B cell (primary cell): ENCODE measurements at regions not wholly inside any gene's neighbourhood (a gene's known extent, or its start where the extent isn't known, plus 50 kb on each side); places are given as distances from the start of the nearest gene placed in this dataset.

Experiments used
- ATAC-seq: fragments of 200-7000 bp; cut with Tn5 transposase; one replicate; pipeline ENCODE4 v1.10.0; 2021; ENCODE audit warnings: low read depth, mild to moderate bottlenecking, moderate number of reproducible peaks, moderate library complexity
- CTCF ChIA-PET: fragments of 350-600 bp; sonication (Branson Sonifier 250); formaldehyde crosslinking; loops from one replicate; lab custom pipeline; 2021; ENCODE audit warnings: antibody characterized with exemption, inconsistent platforms; lab: Charles Lee
- POLR2A ChIA-PET: fragments of 350-600 bp; sonication (Branson Sonifier 250); formaldehyde crosslinking; loops from one replicate; lab custom pipeline; 2021; ENCODE audit warnings: antibody characterized with exemption; lab: Charles Lee
- DNase-seq: peaks from one replicate; pipeline ENCODE4 v3.0.0; 2013
- H2AFZ ChIP-seq: 2 replicates; pipeline ENCODE4 v1.6.1; 2012; ENCODE audit warnings: mild to moderate bottlenecking, low read depth, low read length; ENCODE audit not compliant: insufficient read depth, poor library complexity, severe bottlenecking
- H3K27ac ChIP-seq, 2 donors: 1 replicate in 1 of 2; 2 replicates in 1 of 2; pipeline ENCODE4 v1.5.1; 2012 to 2013; ENCODE audit warnings: low read length in 2 of 2, mild to moderate bottlenecking in 2 of 2, moderate library complexity in 1 of 2
- H3K27me3 ChIP-seq, 4 experiments: fragments of 200-600 bp in 1 of 4; sonication (generic) in 1 of 4; replicated peaks in 1 of 4; 1 replicate in 2 of 4; 2 replicates in 2 of 4; pipeline versions ENCODE4 v1.6.1 to v1.7.0; 2013 to 2016; ENCODE audit warnings: low read length in 3 of 4, mild to moderate bottlenecking in 2 of 4, mixed read lengths in 1 of 4, moderate library complexity in 1 of 4; ENCODE audit not compliant: insufficient read depth in 4 of 4, control insufficient read depth in 3 of 4; ENCODE audit errors: control extremely low read depth in 1 of 4
- H3K36me3 ChIP-seq, 2 experiments: replicated peaks in 1 of 2; 1 replicate in 1 of 2; 2 replicates in 1 of 2; pipeline versions ENCODE4 v1.6.1 to v1.7.1; 2013; ENCODE audit warnings: low read length in 1 of 2; ENCODE audit not compliant: insufficient read depth in 2 of 2, control insufficient read depth in 1 of 2; ENCODE audit errors: control extremely low read depth in 1 of 2, extremely low read depth in 1 of 2
- H3K4me1 ChIP-seq, 2 donors: fragments of 200-600 bp in 1 of 2; sonication (generic) in 1 of 2; 1 replicate in 1 of 2; 2 replicates in 1 of 2; pipeline versions ENCODE4 v1.5.1 to v1.6.1; 2013 to 2017; ENCODE audit warnings: low read length in 2 of 2; ENCODE audit not compliant: control insufficient read depth in 2 of 2, insufficient read depth in 2 of 2
- H3K4me2 ChIP-seq: replicated peaks from 2 replicates; pipeline ENCODE3; 2012; ENCODE audit warnings: mild to moderate bottlenecking, low read depth, low read length; ENCODE audit not compliant: poor library complexity, severe bottlenecking
- H3K4me3 ChIP-seq, 5 experiments: fragments of 200-600 bp in 1 of 5; sonication (generic) in 1 of 5; 1 replicate in 3 of 5; 2 replicates in 2 of 5; pipeline versions ENCODE4 v1.5.1 to v1.7.0; 2011 to 2016; ENCODE audit warnings: low read length in 4 of 5, mild to moderate bottlenecking in 4 of 5, low read depth in 2 of 5, control low read depth in 1 of 5, moderate library complexity in 1 of 5; ENCODE audit not compliant: insufficient read depth in 1 of 5; ENCODE audit errors: control extremely low read depth in 1 of 5, extremely low read depth in 1 of 5
- H3K79me2 ChIP-seq: fragments of 200-600 bp; sonication (generic); one replicate; pipeline ENCODE4 v1.6.0; 2016; ENCODE audit warnings: low read length; ENCODE audit not compliant: control insufficient read depth, insufficient read depth
- H3K9ac ChIP-seq: fragments of 200-600 bp; sonication (generic); 2 replicates; pipeline ENCODE4 v1.6.1; 2017; ENCODE audit warnings: mild to moderate bottlenecking, low read length, moderate library complexity
- H3K9me3 ChIP-seq, 3 donors: one replicate each; pipeline versions ENCODE4 v1.6.1 to v1.7.1; 2013; ENCODE audit warnings: low read length in 2 of 3; ENCODE audit not compliant: control insufficient read depth in 2 of 3, insufficient read depth in 1 of 3; ENCODE audit errors: control extremely low read depth in 1 of 3
- H4K20me1 ChIP-seq: 2 replicates; pipeline ENCODE4 v1.6.0; 2012; ENCODE audit warnings: mild to moderate bottlenecking, low read length; ENCODE audit not compliant: insufficient read depth, control insufficient read depth, poor library complexity, severe bottlenecking
- H3K27ac Mint-ChIP-seq: one replicate; pipeline ENCODE4 v1.8.0; 2021; ENCODE audit warnings: mixed read lengths
- H3K27me3 Mint-ChIP-seq: one replicate; pipeline ENCODE4 v1.8.0; 2021; ENCODE audit warnings: mixed read lengths
- H3K4me1 Mint-ChIP-seq: one replicate; pipeline ENCODE4 v1.8.0; 2021; ENCODE audit warnings: mixed read lengths
- H3K4me3 Mint-ChIP-seq: one replicate; pipeline ENCODE4 v1.8.0; 2021; ENCODE audit warnings: mixed read lengths
- H3K9me3 Mint-ChIP-seq: one replicate; pipeline ENCODE4 v1.8.0; 2022; ENCODE audit warnings: mixed read lengths; ENCODE audit not compliant: insufficient read depth
- CTCF ChIP-seq: fragments of 200-600 bp; IDR thresholded peaks from one replicate; pipeline ENCODE4 v1.8.0; 2022; ENCODE audit warnings: antibody characterized with exemption, mild to moderate bottlenecking
- EZH2 ChIP-seq: IDR thresholded peaks from 2 replicates; pipeline ENCODE4 v1.6.1; 2012; ENCODE audit warnings: borderline replicate concordance, low read depth, mild to moderate bottlenecking, moderate library complexity, low read length; ENCODE audit not compliant: insufficient read depth, poor library complexity, severe bottlenecking
- WGBS: methylation state at CpG from one replicate; pipeline ENCODE4 v1.1.5; 2013; ENCODE audit warnings: missing lambda C conversion rate; ENCODE audit not compliant: insufficient coverage; 5-methylcytosine and 5-hydroxymethylcytosine counted together
- intact Hi-C: fragments of 100-400 bp; cut with micrococcal nuclease; formaldehyde crosslinking; loops from one replicate; pipeline ENCODE4 v1.10.0; 2022

- POLR2A ChIA-PET: no interaction called here
- Histone ChIP-seq H3K27me3 (peaks cover 0 to 4% (median 0%) of the 10 kb centered on the region in 4 experiments), H2AFZ (no peak overlapping the region), H3K4me3 (no peak overlapping the region), H3K4me1 (no peaks in the 10 kb centered on the region), H3K27ac (no peak overlapping the region), H3K36me3 (no peaks in the 10 kb centered on the region), H3K4me2 (no peak overlapping the region), H3K9me3 (no peaks in the 10 kb centered on the region), H4K20me1 (no peaks in the 10 kb centered on the region), H3K9ac (no peak overlapping the region), H3K79me2 (no peaks in the 10 kb centered on the region)
- DNase-seq (no peak), ATAC-seq (no peak)
- H3K27me3 Mint-ChIP-seq: no peaks in the 10 kb centered on the region
- TF ChIP-seq CTCF (no peak), EZH2 (no peak)
- H3K4me1 Mint-ChIP-seq: no peaks in the 10 kb centered on the region
- CTCF ChIA-PET: no interaction called here
- H3K4me3 Mint-ChIP-seq: no peak overlapping the region
- no peaks in the 10 kb centered on the region for H3K9me3 Mint-ChIP-seq
- 91% methylated on average over 4 of the region's 4 CpGs for WGBS
- H3K27ac Mint-ChIP-seq: no peak overlapping the region
- intact Hi-C loops: no loop called here
Measured at GRCh38 chr3:110925798-110926197, 145.8 kb upstream of the NECTIN3 start.

- Histone ChIP-seq H3K27me3 (peaks cover 0 to 4% (median 0%) of the 10 kb centered on the region in 4 experiments), H3K9me3 (no peaks in the 10 kb centered on the region), H3K9ac (no peak overlapping the region), H3K4me3 (no peak overlapping the region), H3K79me2 (no peaks in the 10 kb centered on the region), H3K4me2 (no peak overlapping the region), H2AFZ (no peak overlapping the region), H3K27ac (no peak overlapping the region), H3K4me1 (no peaks in the 10 kb centered on the region), H3K36me3 (no peaks in the 10 kb centered on the region), H4K20me1 (no peaks in the 10 kb centered on the region)
- no peak overlapping the region for H3K27ac Mint-ChIP-seq
- ChIA-PET POLR2A (no interaction called here), CTCF (no interaction called here)
- no peak for DNase-seq
- no peak overlapping the region for H3K4me3 Mint-ChIP-seq
- H3K9me3 Mint-ChIP-seq: no peaks in the 10 kb centered on the region
- intact Hi-C loops: no loop called here
- TF ChIP-seq CTCF (no peak), EZH2 (no peak)
- WGBS: no CpG with 5 or more reads among the region's 1 CpG
- no peaks in the 10 kb centered on the region for H3K27me3 Mint-ChIP-seq
- no peaks in the 10 kb centered on the region for H3K4me1 Mint-ChIP-seq
- no peak for ATAC-seq
Measured at GRCh38 chr3:110928016-110928662, 143.5 kb upstream of the NECTIN3 start.
